ENCODE measurements at regions not wholly inside any gene's neighbourhood (a gene's known extent, or its start where the extent isn't known, plus 50 kb on each side); places are given as distances from the start of the nearest gene placed in this dataset.
A peak's percentile ranks its signal among the peaks of the same experiment; 100 is the strongest.

GRCh38 chr12:24603371-24603770 is 345.5 kb downstream of the BCAT1 start:
- no peak for DNase-seq (ENCODE audit: low read depth)

- DNase-seq (ENCODE audit: low read depth) = peak; percentile 76
Measured at GRCh38 chr12:24600996-24601395, 347.9 kb downstream of the BCAT1 start.

DNA sequence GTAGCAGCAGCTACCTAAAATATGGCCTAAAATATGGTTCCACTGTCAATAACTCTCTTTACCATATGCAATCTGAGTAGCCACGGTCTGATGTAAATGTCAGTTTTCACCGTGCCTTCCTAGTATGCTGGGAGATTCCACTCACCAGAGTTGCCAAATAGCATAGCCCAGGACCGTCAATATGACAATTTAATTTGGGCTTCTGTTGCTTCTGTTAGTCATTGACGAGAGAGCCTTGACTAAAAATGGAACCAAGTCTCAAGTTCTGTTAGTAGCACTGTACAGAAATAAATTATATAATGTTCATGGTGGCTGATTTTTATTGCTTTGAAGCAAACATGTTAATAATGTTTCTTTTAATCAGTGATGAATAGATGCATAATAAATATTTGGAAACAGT is 348.4 kb downstream of the BCAT1 start:
- DNase-seq (ENCODE audit: low read depth) = peak; percentile 24

- DNase-seq (ENCODE audit: low read depth) = no peak
Measured at GRCh38 chr12:24599736-24600135, 349.2 kb downstream of the BCAT1 start.

GRCh38 chr12:24597580-24597979 is 351.3 kb downstream of the BCAT1 start:
- DNase-seq (ENCODE audit: low read depth) = no peak

DNA sequence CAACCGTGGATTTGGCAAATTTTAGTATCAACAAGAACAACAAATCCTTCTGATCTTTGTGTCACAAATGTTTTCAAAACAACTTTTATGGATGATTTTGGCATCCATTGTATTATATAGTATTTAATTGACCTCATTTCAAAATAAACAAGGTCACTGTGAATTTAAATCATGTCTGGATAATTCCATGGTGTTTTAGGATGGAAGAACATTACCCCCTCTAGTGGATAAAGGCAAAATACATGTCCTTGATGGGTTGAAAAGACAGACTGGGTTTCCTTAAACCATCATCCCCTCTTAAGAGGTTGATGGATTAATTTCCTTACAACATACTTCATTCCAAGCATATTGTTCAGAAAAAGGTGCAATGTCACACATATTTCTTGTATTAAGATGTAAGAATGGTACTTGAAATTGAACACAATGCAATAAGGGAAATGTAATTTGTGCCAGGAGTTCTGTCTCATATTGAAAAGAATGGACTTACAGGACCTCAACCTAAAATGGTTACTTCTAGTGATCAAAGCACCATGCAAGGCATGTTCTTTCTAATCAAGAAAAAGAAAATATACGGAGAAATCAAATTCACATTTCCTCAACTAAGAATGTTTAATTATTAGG is 352.0 kb downstream of the BCAT1 start:
- DNase-seq (ENCODE audit: low read depth) = peak; percentile 42

DNA sequence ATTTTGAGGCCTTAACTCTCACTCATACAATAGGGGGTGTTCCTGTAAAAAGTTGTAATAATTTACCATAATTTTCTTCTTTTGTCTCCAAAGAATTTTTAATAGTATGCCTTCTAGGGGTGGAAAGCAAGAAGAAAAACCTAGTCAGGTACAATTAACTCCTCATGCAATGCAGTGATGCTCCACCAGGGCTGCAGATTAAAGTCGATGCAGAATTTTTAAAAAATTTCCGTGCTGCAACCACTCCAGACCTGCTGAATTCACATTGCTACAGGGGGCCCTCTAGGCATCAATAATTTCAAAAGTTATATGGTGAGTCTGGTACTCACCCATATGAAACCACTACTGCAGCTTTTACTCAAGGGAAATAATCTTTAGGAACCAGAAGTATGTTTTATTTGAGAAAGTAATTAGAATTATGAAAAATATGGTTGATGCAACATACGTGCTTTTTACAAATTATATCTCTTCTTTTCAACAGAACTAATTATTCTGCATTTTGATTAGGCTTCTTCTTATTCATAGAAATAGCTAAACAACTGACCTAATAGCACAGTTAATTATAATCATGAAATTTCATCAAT is 353.2 kb downstream of the BCAT1 start:
- DNase-seq (ENCODE audit: low read depth) = peak; percentile 5

DNA sequence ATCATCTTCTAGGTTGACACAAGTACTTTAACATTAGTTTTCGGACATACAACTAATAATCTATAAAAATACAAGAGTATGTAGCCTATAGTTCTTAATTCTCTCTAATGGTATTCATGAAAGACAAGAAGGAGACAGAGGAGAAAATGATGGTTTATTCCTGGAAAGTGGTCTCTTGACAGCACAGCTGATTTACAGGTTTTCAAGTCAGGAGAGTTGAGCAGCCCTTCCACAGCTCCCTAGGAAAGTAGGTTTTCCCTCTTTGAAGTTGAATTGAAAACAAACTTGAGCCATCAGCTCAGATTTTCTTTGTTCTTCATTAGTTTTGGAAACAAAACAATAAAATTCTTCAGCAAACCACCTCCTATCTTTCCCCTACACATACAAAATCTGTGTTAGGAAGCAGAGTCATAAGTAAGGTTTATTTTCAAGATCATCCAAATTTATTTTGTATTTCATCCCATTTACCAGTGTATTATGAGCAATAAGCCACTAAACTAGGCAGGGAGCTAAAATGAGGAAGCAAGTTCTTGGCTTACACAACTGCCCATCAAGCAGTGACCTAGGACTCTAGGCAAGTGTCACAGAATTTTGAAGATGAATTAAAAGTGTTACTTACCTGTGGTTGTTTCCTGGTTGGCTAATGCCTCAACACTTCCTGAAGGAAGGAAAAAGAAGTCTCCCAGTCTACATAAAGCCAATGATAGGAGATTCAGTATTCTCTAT is 357.0 kb downstream of the BCAT1 start:
- DNase-seq (ENCODE audit: low read depth) = no peak

- DNase-seq (ENCODE audit: low read depth) = no peak
Measured at GRCh38 chr12:24591079-24591626, 357.7 kb downstream of the BCAT1 start.

DNA sequence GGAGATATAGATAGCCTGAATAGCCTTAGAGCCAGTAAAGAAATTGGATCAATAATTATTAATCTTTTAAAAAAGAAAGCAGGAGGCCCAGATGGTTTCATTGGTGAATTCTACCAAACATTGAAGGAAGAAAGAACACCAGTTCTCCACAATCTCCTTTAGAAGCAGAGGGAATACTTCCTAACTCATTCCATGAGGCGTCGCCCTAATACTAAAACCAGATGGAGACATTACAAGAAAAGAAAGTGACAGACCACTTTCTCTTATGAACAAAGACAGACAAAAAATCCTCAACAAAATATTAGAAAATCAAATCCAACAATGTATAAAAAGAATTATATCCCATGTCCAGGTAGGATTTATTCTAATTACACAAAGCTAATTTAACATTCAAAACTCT is 362.6 kb downstream of the BCAT1 start:
- no peak for DNase-seq (ENCODE audit: low read depth)

- no peak for DNase-seq (ENCODE audit: low read depth)
Measured at GRCh38 chr12:24584032-24584675, 364.7 kb downstream of the BCAT1 start.

DNA sequence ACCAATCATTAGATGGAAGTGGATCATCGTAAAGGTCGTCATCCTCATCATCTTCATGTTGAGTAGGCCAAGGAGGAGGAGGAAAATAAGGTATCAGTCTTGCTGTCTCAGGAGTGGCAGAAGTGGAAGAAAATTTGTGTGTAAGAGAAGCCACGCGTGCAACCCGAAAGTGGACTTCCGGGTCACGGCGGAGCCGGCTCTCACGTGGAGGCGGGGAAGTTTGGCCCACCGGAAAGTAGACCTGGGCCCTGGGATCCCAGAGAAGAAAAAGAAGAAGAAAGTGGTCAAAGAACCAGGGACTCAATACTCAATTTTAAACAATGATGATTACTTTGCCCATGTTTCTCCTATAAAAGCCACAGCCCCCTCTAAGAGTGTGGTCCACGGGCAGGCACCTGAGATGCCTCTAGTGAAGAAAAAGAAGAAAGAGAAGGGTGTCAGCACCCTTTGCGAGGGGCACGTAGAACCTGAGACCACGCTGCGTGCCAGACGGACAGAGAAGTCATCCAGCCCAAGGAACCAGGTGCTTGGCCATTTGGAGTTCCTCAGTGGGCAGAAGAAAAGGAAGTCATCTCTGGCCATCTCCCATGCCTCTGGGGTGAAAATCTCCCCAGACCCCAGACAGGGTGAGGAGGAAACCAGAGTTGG is 365.8 kb downstream of the BCAT1 start:
- no peak for DNase-seq (ENCODE audit: low read depth)

DNA sequence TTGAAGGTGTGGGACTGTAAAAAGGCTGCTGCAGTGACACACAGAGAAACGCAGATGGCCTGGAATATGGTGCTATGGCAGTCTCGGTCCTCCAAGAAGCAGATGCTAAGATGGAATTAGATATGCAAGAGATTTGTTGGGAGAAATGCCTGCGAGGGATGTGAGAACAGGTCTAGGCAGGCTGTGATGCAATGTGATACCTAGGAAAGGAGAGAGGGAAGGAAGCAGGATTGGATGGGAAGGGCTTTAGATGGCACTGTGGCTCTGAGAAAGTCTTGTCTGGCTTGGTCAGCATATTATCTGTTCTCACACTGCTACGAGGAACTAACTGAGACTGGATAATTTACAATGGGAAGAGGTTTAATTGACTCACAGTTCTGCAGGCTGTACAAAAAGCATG is 374.4 kb downstream of the BCAT1 start:
- no peak for DNase-seq (ENCODE audit: low read depth)

DNA sequence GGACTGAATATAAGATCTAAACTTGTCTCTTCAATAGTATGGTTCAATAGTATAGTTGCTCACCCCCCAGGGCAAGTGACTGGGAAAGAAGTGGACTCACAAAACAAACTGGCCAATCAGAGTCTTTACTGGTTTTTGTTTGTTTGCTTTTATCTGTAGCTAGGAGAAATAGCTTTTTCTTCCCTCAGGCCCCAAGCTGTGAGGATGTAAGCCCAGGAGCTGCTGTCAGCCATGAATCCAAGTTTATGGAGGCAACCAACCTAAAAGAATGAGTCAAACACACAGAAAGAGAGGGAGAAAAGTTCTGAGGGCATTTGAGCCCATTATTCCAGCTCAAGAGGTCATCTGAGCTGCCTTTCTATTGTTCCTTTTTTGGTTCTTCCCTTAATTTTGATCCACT is 375.3 kb downstream of the BCAT1 start:
- DNase-seq (ENCODE audit: low read depth) = no peak

GRCh38 chr12:24565300-24565699 is 383.6 kb downstream of the BCAT1 start:
- no peak for DNase-seq (ENCODE audit: low read depth)

DNA sequence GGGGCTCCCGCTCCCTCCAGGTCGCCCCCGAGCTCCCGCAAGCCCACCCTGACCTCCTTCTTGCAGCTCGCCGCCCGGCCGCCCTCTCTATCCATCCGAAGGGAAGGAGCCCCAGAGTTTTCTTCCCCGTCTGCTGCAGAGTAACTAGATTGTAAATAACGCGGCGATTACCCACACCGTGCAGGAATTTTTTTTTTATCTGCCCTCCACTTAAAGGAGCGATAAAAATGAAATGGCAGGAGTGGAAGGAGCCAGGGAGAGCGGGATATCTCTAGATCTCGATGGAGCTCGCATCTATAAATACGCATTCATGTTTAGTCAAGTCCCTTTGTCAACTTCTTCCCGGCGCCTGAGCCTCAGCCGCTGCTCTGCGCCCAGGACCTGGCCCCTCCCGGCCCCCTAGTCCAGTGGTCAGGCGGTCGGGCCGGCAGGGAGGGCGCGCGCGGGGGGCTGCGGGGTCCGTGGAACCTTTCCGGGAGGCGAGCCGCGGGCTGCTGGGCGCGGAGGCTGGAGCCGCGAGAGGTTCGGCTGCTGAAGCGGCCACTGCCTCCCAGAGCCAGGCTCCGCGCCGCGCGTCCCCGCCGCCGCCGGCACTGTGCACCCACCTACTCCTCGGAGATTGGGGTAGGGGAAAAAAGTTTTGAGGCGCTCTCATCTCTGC is 386.0 kb downstream of the BCAT1 start:
- DNase-seq (ENCODE audit: low read depth) = peak; percentile 25

GRCh38 chr12:24561882-24562770 is 386.8 kb downstream of the BCAT1 start:
- DNase-seq (ENCODE audit: low read depth) = peak; percentile 34

DNA sequence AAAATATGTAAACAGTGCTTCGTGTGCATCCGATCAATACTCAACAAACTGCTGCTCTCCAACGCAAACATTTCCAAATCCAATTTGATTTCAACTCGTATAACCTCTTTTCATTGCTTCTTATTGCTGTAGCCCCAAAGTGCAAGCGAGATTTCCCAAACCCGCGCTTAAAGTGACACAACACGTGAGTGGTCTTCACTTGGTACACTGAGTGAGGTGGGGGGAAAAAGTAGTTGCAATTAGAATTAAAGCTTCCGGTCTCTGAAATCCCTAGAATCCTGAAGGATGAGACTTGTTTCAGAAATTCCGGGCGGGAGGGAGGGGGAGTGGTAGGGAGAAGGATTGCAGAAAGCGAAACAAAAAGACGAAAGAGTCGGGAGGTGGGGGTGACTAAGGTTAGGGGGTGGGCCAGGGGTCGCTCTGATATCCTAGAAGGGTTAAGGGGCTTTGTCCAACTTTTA is 387.5 kb downstream of the BCAT1 start:
- peak; percentile 15 for DNase-seq (ENCODE audit: low read depth)

DNA sequence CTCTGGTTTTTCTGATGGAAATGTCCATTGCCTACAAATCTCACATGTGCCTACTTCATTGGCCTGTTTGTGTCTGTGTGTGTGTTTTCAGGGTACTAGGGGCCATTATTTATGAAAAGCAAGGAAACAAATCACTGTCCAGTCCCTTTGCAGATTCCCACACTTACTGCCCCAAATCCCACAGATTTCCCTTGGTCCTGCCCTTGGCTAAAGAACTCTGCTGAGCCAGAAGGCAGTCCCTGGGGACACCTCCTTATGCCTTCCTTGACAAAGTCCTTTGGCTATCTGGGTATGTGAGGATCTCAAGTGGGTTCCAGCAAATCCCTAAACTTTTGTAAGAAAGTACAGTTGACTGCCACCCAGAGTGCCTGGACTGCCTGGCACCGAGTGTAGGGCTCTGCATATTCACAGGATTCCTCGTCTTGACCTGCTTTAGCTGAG is 388.1 kb downstream of the BCAT1 start:
- no peak for DNase-seq (ENCODE audit: low read depth)

GRCh38 chr12:24560192-24560775 is 388.6 kb downstream of the BCAT1 start:
- no peak for DNase-seq (ENCODE audit: low read depth)
